C4-2B (cell line): ENCODE measurements at regions not wholly inside any gene's neighbourhood (a gene's known extent, or its start where the extent isn't known, plus 50 kb on each side); places are given as distances from the start of the nearest gene placed in this dataset.

Experiments
- ZFX ChIP-seq: fragments of 450-650 bp; IDR thresholded peaks from 2 replicates; pipeline ENCODE4 v1.6.1; 2017
- TF ChIP-seq, protein P1 (sequence below): fragments of 450-650 bp; conservative IDR thresholded peaks from 2 replicates; pipeline ENCODE4 v1.5.1; 2017; ENCODE audit warnings: mild to moderate bottlenecking

GRCh38 chr2:215693999-215694580 is 258.2 kb upstream of the FN1 start:
- TF ChIP-seq, protein P1, sequence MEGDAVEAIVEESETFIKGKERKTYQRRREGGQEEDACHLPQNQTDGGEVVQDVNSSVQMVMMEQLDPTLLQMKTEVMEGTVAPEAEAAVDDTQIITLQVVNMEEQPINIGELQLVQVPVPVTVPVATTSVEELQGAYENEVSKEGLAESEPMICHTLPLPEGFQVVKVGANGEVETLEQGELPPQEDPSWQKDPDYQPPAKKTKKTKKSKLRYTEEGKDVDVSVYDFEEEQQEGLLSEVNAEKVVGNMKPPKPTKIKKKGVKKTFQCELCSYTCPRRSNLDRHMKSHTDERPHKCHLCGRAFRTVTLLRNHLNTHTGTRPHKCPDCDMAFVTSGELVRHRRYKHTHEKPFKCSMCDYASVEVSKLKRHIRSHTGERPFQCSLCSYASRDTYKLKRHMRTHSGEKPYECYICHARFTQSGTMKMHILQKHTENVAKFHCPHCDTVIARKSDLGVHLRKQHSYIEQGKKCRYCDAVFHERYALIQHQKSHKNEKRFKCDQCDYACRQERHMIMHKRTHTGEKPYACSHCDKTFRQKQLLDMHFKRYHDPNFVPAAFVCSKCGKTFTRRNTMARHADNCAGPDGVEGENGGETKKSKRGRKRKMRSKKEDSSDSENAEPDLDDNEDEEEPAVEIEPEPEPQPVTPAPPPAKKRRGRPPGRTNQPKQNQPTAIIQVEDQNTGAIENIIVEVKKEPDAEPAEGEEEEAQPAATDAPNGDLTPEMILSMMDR = no peak
- no peak for TF ChIP-seq ZFX
